Stimulated activated naive B cell treated with anti-CD40 and anti-IgM and Interleukin-4, amounts not matched to agents 10 μg/mL and 1 μg/mL and 100 μg/mL, for 72 hours (primary cell): ENCODE measurements at regions not wholly inside any gene's neighbourhood (a gene's known extent, or its start where the extent isn't known, plus 50 kb on each side); places are given as distances from the start of the nearest gene placed in this dataset.

Experiments
- ATAC-seq, 2 donors: fragments of 150-1000 bp; cut with Tn5 transposase; replicated peaks; 2 replicates each; pipeline ENCODE4 v1.10.0; 2021; ENCODE audit warnings: moderate library complexity in 1 of 2
- DNase-seq: peaks from one replicate; pipeline ENCODE4 v3.0.0; 2021
- H3K27ac Mint-ChIP-seq: one replicate; pipeline ENCODE4 v1.8.0; 2022; ENCODE audit warnings: mild to moderate bottlenecking, mixed read lengths
- H3K27me3 Mint-ChIP-seq, 2 donors: one replicate each; pipeline ENCODE4 v1.8.0; 2022; ENCODE audit warnings: mixed read lengths in 2 of 2
- H3K36me3 Mint-ChIP-seq, 2 donors: one replicate each; pipeline ENCODE4 v1.8.0; 2022; ENCODE audit warnings: mixed read lengths in 2 of 2, mild to moderate bottlenecking in 1 of 2
- H3K4me1 Mint-ChIP-seq, 2 donors: one replicate each; pipeline ENCODE4 v1.8.0; 2022; ENCODE audit warnings: mixed read lengths in 2 of 2, mild to moderate bottlenecking in 1 of 2
- H3K4me3 Mint-ChIP-seq, 2 donors: one replicate each; pipeline ENCODE4 v1.8.0; 2022; ENCODE audit warnings: mild to moderate bottlenecking in 2 of 2, mixed read lengths in 2 of 2, moderate library complexity in 1 of 2
- H3K9me3 Mint-ChIP-seq, 2 donors: one replicate each; pipeline ENCODE4 v1.8.0; 2022; ENCODE audit warnings: mixed read lengths in 2 of 2, mild to moderate bottlenecking in 1 of 2

GRCh38 chr12:77686760-77687159 lies 143.9 kb upstream of the NAV3 start:
- Mint-ChIP-seq H3K36me3 (no peaks in the 10 kb centered on the region), H3K4me3 (no peak overlapping the region), H3K9me3 (no peaks in the 10 kb centered on the region), H3K27ac (no peak overlapping the region), H3K27me3 (no peaks in the 10 kb centered on the region), H3K4me1 (no peaks in the 10 kb centered on the region)
- DNase-seq: no peak
- no peak for ATAC-seq

DNA sequence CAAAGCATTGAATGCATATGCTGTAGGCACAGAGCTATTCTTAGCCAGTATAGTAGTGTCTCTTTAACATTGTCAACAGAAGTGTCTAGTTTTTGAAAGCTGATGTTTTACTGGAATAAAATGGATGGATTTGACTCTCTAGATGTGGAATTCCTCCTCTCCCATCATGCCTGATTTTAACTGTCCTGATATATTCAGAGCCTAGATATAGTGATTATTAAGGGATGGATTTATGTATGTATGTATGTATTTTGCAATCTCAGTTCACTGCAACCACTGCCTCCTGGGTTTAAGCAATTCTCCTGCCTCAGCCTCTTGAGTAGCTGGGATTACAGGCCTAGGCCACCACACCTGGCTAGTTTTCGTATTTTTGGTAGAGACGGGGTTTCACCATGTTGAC lies 144.8 kb upstream of the NAV3 start:
- ATAC-seq: no peak
- Mint-ChIP-seq H3K27ac (no peak overlapping the region), H3K27me3 (no peaks in the 10 kb centered on the region), H3K4me1 (no peaks in the 10 kb centered on the region), H3K36me3 (no peaks in the 10 kb centered on the region), H3K9me3 (no peaks in the 10 kb centered on the region), H3K4me3 (no peak overlapping the region)
- DNase-seq: no peak

DNA sequence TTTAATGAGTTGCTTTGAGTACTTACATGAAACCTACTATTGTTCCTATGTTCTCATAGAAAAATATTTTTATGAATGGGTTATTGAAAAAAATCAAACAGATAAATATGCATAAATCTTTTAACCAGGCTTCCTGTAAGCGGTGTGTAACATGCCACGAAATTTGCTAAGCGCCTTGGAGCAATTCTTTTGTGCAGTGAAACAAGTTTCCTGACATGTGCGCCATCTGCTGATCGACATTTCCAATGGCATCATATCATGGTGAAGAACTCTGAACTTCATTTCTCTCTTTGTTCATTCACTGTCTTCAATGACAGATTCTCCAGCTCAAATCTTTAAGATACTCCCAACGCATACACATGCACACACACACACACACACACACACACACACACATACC lies 145.6 kb upstream of the NAV3 start:
- Mint-ChIP-seq H3K9me3 (peaks cover 0 to 2% of the 10 kb centered on the region in 2 donors), H3K27me3 (no peaks in the 10 kb centered on the region), H3K4me3 (no peak overlapping the region), H3K36me3 (no peaks in the 10 kb centered on the region), H3K27ac (no peak overlapping the region), H3K4me1 (no peaks in the 10 kb centered on the region)
- no peak for DNase-seq
- ATAC-seq: peak; percentile 31 to 45

- peaks cover 3 to 6% of the 10 kb centered on the region in 2 donors for H3K9me3 Mint-ChIP-seq
- ATAC-seq: no peak
Observed at GRCh38 chr12:77682488-77682887, 148.2 kb upstream of the NAV3 start.

DNA sequence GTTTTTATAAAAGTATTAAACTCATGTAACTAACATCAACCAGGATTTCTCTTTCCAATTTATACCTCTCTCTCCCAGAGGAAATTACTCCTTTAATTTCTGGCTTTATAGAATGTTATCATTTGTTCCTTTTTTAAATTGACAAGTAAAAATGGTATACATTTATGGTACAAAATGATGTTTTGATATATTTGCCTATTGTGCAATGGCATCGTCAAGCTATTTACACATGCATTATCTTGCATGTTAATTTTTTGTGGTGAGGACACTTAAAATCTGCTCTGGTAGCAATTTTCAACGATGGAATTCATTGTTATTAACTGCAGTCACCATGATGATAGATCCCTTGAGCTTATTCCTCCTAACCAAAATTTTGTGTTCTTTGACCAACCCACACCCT lies 149.0 kb upstream of the NAV3 start:
- ATAC-seq: no peak
- DNase-seq: no peak
- Mint-ChIP-seq H3K9me3 (peaks cover 3 to 6% of the 10 kb centered on the region in 2 donors), H3K27me3 (no peaks in the 10 kb centered on the region), H3K4me3 (no peak overlapping the region), H3K4me1 (no peaks in the 10 kb centered on the region), H3K36me3 (no peaks in the 10 kb centered on the region), H3K27ac (no peak overlapping the region)

More at GRCh38 chr12:77682488-77682887, 148.2 kb upstream of the NAV3 start:
- no peaks in the 10 kb centered on the region for H3K4me1 Mint-ChIP-seq
- H3K27ac Mint-ChIP-seq: no peak overlapping the region
- no peak overlapping the region for H3K4me3 Mint-ChIP-seq
- no peaks in the 10 kb centered on the region for H3K27me3 Mint-ChIP-seq
- no peak for DNase-seq
- no peaks in the 10 kb centered on the region for H3K36me3 Mint-ChIP-seq

DNA sequence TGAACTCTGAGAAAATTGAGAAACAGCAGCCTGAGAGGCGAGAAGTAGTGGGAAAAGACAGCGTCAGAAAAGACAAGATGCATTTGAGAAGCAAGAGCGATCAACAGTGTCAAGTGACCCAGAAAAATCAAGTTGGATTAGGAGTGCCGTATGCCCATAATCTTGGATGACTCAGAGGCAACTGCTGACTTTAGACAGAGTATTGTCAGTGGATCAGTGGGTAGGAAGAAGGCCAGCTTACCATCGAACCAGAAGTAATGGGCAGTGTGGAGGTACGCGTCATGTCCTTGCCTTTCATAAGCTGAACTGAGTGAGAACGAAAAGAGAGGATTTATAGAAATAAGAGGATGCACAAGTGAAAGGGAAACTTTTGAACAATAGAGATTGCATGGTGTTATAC lies 151.0 kb upstream of the NAV3 start:
- ATAC-seq: no peak
- Mint-ChIP-seq H3K36me3 (no peaks in the 10 kb centered on the region), H3K27ac (no peak overlapping the region), H3K27me3 (no peaks in the 10 kb centered on the region), H3K4me3 (no peak overlapping the region), H3K9me3 (peaks cover 3 to 6% of the 10 kb centered on the region in 2 donors), H3K4me1 (no peaks in the 10 kb centered on the region)
- DNase-seq: no peak

DNA sequence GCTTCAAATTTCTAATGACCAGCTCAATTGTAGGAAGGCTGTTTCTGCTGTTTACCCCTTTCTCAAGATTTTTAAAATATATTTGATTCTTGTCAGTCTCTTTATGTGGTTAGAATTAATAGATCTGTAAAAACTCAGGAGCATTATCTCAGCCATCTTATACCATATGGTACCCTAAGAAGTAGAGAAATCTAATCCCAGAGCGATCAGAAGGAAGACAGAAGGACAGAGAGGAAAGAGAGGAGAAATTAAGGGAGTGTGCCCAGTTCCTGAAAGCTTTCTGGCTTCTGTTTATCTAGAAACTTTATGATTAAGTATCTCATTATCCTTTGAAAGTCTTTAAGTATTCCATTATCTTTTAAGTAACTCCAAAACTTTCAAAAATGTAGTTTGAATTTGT lies 152.1 kb upstream of the NAV3 start:
- DNase-seq (no peak), ATAC-seq (no peak)
- H3K36me3 Mint-ChIP-seq: no peaks in the 10 kb centered on the region
- H3K4me3 Mint-ChIP-seq: no peak overlapping the region
- no peak overlapping the region for H3K27ac Mint-ChIP-seq
- no peaks in the 10 kb centered on the region for H3K4me1 Mint-ChIP-seq
- no peaks in the 10 kb centered on the region for H3K27me3 Mint-ChIP-seq
- H3K9me3 Mint-ChIP-seq: peaks cover 3 to 6% of the 10 kb centered on the region in 2 donors

- Mint-ChIP-seq H3K27ac (no peak overlapping the region), H3K4me1 (no peaks in the 10 kb centered on the region), H3K36me3 (no peaks in the 10 kb centered on the region), H3K4me3 (no peak overlapping the region), H3K9me3 (peaks cover 0 to 4% of the 10 kb centered on the region in 2 donors), H3K27me3 (no peaks in the 10 kb centered on the region)
- ATAC-seq (no peak), DNase-seq (no peak)
Observed at GRCh38 chr12:77667101-77667500, 163.6 kb upstream of the NAV3 start.

- DNase-seq: no peak
- Mint-ChIP-seq H3K27ac (no peak overlapping the region), H3K27me3 (no peaks in the 10 kb centered on the region), H3K36me3 (no peaks in the 10 kb centered on the region), H3K9me3 (no peaks in the 10 kb centered on the region), H3K4me3 (no peak overlapping the region), H3K4me1 (no peaks in the 10 kb centered on the region)
- ATAC-seq: no peak
Observed at GRCh38 chr12:77648716-77649115, 182.0 kb upstream of the NAV3 start.

DNA sequence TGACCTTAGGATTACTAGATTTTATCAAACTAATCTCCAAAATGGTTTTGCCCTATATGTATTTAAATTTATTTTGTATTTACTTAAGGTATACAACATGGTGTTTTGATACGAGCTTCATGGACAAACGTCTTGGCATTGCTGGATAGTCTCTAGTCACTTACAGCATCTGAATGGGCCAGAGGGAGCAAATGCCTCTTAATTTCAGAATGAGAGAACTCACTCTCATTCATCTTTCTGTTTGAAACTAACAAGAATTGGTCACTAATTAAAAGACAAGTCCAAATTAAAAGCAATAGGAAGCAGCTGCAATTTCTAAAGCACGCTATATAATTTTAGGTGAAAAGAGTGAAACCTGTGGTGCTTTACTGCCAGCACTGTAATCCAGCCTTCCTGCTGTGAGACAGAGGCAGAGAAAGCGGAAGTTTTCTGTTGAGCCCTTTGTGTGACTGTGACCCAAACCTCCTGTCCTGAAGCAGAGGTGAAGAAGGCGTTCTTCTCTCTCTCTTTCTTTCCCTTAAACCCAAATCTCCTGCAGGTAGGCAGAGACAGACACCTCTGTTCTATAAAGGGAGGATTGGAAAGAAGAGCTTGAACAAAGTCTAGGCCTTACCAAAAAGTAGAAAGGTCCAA lies 184.6 kb upstream of the NAV3 start:
- ATAC-seq: no peak
- no peaks in the 10 kb centered on the region for H3K4me1 Mint-ChIP-seq
- H3K9me3 Mint-ChIP-seq: no peaks in the 10 kb centered on the region

DNA sequence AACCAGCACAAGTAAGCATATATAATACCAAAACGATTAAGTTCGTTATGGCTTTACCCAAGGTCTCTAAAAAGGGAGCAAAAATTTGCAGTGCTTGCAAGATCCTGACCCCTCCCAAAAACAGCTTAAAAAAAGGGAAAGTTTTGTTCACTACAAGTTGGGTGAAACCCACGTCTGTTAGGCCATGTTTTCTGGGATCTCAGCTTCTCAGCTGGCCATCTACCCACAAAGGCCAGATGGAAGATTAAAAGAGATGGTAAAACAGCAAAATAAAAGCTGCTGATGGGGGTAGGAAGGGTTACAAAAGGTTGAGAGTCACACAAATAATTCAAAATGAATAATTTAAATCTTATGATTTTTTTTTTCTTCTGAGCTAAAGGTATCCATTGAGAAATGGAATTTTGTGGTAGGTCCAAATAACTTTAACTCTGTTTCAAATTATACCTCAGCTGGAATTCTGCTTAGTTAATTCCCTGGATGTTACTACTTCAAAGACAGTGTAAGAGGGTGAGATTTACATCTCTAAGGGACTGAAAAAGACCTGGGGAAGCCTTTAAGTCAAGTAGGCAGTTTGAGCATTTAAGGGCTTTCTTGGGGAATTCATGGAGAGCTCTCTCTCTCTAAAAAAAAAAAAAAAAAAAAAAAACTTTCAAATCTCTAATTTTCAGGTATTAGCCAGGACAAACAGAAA lies 185.6 kb upstream of the NAV3 start:
- H3K4me3 Mint-ChIP-seq: no peak overlapping the region
- H3K9me3 Mint-ChIP-seq: no peaks in the 10 kb centered on the region
- no peaks in the 10 kb centered on the region for H3K27me3 Mint-ChIP-seq
- H3K27ac Mint-ChIP-seq: no peak overlapping the region
- H3K4me1 Mint-ChIP-seq: no peaks in the 10 kb centered on the region
- ATAC-seq: no peak
- no peak for DNase-seq
- H3K36me3 Mint-ChIP-seq: no peaks in the 10 kb centered on the region

More for the DNA sequence above, 184.6 kb upstream of the NAV3 start:
- Mint-ChIP-seq H3K27ac (no peak overlapping the region), H3K27me3 (no peaks in the 10 kb centered on the region), H3K4me3 (no peak overlapping the region), H3K36me3 (no peaks in the 10 kb centered on the region)
- no peak for DNase-seq

GRCh38 chr12:77642246-77642645 lies 188.4 kb upstream of the NAV3 start:
- H3K4me3 Mint-ChIP-seq: no peak overlapping the region
- no peaks in the 10 kb centered on the region for H3K36me3 Mint-ChIP-seq
- no peaks in the 10 kb centered on the region for H3K27me3 Mint-ChIP-seq
- no peak overlapping the region for H3K27ac Mint-ChIP-seq
- H3K4me1 Mint-ChIP-seq: no peaks in the 10 kb centered on the region
- ATAC-seq (no peak), DNase-seq (no peak)
- no peaks in the 10 kb centered on the region for H3K9me3 Mint-ChIP-seq

GRCh38 chr12:77640356-77640755 lies 190.3 kb upstream of the NAV3 start:
- H3K9me3 Mint-ChIP-seq: peaks cover 2 to 4% of the 10 kb centered on the region in 2 donors
- H3K4me3 Mint-ChIP-seq: no peak overlapping the region
- no peak overlapping the region for H3K27ac Mint-ChIP-seq
- H3K36me3 Mint-ChIP-seq: no peaks in the 10 kb centered on the region
- no peaks in the 10 kb centered on the region for H3K27me3 Mint-ChIP-seq
- no peaks in the 10 kb centered on the region for H3K4me1 Mint-ChIP-seq
- no peak for DNase-seq
- ATAC-seq: no peak

GRCh38 chr12:77630790-77631445 lies 199.8 kb upstream of the NAV3 start:
- no peak overlapping the region for H3K4me3 Mint-ChIP-seq
- H3K27ac Mint-ChIP-seq: no peak overlapping the region
- DNase-seq (no peak), ATAC-seq (no peak)
- H3K4me1 Mint-ChIP-seq: no peaks in the 10 kb centered on the region
- no peaks in the 10 kb centered on the region for H3K36me3 Mint-ChIP-seq
- H3K9me3 Mint-ChIP-seq: peaks cover 4 to 7% of the 10 kb centered on the region in 2 donors
- no peaks in the 10 kb centered on the region for H3K27me3 Mint-ChIP-seq

DNA sequence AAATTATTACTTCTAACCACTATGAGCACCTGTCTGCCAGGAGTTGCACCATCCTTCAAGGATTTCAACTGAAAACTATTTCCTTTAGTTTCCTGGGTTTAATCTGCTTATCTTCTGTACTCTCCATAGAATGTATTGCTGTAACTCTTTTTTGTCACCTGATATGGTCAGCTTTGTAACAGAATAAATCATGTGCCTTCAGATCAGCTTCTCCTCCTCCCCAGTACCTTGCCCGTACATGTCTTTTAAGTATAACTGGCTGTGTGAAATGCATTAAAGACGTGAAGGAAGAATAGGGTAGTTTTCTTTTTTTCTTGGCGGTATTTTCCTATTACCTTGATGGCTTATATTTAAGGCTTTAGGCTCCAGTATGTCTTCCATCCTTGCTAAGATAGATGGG lies 200.3 kb upstream of the NAV3 start:
- Mint-ChIP-seq H3K36me3 (no peaks in the 10 kb centered on the region), H3K4me1 (no peaks in the 10 kb centered on the region), H3K4me3 (no peak overlapping the region), H3K27me3 (no peaks in the 10 kb centered on the region), H3K27ac (no peak overlapping the region), H3K9me3 (peaks cover 6 to 9% of the 10 kb centered on the region in 2 donors)
- ATAC-seq (no peak), DNase-seq (no peak)
